NCI-H2081 treated with DMSO at 0.1 percent for 48 hours (cell line): ENCODE measurements at regions not wholly inside any gene's neighbourhood (a gene's known extent, or its start where the extent isn't known, plus 50 kb on each side); places are given as distances from the start of the nearest gene placed in this dataset.
"Not testable (repeated sequence)": the region's sequence is repeated elsewhere in the genome, so short reads cannot be mapped to it uniquely, and the experiment has no call there.

Source experiments
- DNase-seq: peaks from one replicate; lab custom pipeline; 2025; lab: John Stamatoyannopoulos, UW

DNA sequence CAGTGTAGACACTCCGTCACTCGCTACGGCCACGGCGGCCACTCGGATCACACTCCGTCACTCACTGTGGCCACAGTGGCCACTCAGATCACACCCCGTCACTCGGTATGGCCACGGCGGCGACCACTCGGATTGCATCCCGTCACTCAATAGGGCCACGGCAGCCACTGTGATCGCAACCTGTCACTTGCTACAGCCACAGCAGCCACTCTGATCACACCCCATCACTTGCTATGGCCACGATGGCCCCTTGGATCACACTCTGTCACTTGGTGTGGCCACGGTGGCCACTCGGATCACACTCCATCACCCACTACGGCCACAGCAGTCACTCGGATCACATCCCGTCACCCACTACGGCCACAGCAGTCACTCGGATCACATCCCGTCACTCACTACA lies 175.3 kb downstream of the LAT start:
- not testable (repeated sequence) for DNase-seq

DNA sequence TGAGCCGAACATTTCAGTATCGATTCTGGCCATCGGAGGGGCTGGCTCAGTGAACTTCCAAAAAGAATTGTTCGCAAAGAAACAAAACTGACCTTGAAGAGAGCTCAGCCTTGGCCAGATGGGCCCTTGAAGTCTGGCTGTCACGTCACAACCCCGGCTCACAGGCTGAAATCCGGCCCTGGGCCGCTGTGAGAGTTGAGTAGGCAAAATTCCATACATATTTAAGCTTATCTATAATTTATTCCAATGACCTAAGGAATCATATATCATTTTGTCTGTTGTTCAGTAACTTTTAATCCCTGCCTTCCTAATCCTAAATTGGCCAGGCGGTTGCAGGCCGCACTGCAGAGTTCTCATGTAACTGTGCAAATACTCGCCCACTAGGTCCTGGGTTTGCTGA lies 174.8 kb downstream of the LAT start:
- not testable (repeated sequence) for DNase-seq

DNA sequence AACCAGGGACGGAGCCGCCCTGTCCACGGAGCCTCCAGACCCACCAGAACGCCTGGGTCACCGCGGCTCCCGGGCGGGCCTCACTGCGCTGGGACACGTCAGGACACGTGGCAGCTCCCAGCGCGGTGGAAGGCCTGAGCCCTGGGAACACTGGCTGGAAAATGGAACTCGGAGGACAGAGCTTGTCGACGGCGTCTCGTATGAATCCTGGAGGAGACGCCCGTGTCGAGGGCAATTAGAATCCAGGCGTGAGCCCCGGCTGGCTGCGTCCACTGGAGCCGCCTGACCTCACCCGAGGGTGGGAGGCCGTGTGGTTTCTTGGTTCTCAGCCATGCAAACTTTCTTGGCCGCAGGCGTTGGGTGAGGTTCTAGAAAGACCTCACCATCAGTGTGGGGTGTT lies 173.9 kb downstream of the LAT start:
- DNase-seq = no peak

DNA sequence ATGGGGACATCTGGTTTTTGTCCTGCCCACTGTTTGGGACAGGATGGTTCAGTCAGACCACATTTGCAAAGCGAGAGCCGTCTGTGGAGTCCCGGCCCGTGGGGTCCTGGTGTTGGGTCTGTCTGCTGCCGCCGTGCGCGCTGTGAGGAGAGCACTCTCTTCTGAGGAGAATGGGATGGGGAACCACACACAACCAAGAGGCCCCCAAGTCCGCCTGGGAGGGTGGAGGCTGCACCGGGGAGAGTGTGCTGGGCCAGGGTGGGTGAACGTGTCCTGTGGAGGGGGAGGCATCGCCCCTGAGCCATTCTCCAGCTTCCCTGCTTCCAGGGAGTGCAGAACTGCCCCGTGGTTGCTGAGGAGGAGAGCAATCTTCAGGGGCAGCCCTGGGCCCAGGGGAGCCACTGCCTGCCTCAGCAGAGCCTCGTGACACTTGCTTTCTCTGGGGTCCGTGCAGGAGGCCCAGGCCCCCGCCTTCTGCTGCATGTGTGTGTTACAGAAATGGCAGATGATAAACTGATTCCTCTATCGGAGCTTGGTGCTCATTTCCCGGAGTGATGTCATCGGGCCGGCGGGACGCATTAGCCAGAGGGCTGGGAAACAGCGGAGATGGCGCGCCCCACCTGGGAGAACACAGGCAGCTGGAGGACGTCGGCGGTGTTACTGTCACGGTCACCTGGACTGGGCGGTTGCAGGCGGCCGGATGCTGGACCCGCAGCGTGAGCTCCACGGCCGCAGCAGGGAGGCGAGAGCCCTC lies 173.4 kb downstream of the LAT start:
- DNase-seq = not testable (repeated sequence)

DNA sequence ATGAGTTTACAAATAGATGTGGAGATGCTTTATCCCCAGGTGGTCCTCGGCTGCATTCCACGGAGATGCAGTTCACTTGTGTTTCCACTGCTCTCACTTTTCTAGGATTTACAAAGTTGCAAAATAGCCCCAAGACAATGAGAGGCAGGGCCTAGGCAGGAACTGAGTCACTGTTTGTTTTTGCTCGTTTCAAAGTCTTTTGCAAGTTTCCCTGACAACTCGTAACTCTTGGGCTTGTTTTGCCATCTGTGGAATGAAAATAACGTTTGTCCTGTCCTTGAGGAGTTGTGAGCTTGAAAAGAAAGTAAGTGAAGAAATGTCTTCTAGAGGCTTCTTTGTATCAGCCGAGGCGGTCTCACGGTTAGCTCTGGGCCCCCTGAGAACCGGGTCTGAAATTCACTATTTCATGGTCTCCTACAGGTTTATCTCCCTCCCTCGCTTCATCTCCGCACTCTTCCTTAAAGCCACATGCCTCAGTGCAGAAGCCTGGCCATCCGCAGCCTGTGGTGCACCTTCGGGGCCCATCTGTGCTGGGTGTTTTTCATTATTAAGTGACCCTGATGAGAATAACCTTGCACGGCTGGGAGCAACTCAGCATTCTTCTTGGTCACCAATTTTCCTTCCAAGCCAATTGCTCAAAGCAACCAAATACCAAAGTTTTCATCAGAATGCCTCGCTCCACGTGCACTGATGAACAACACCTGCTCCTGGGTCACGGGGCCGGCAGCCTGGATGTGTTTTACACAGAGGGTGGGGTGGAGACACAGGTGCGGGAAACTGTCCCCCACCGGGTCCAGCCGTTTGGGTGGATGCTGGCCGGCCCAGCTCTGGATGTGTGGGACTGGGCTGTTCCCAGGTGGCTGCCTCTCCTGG lies 172.4 kb downstream of the LAT start:
- DNase-seq = not testable (repeated sequence)

DNA sequence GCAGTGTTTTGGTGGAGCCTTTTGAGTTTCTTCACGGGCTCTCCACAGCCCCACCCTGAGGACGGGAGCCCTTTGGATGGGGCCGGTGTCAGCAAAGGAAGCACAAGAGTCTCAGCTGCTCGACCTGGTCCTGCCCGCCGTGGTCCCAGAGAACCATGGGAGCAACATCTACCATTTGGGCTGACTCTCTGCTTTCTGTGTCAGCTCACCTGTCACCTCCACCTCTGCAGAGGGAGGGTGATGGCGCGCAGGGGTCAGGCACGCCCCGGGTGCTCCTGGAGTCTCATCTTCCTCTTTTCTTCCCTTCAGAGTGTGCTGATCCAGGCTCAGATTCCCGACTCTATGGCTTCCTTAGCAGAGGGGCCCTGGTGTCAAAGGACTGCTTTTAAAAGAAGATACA lies 171.7 kb downstream of the LAT start:
- DNase-seq = no peak

DNA sequence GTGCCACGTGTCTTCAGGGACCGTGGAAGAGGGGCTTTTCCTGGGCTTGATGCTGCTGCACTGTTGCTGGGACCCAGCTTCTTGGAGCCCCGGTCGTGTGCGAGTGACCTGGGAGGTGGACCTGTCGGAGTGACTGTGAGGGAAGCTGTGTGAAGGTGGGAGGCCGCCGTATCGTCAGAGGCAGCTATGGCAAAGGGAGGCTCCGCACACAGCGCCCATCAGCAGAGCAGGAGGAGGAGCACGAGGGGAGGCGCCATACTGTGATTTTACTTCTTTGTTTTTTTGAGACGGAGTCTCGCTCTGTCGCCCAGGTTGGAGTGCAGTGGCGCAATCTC lies 171.0 kb downstream of the LAT start:
- DNase-seq = not testable (repeated sequence)

DNA sequence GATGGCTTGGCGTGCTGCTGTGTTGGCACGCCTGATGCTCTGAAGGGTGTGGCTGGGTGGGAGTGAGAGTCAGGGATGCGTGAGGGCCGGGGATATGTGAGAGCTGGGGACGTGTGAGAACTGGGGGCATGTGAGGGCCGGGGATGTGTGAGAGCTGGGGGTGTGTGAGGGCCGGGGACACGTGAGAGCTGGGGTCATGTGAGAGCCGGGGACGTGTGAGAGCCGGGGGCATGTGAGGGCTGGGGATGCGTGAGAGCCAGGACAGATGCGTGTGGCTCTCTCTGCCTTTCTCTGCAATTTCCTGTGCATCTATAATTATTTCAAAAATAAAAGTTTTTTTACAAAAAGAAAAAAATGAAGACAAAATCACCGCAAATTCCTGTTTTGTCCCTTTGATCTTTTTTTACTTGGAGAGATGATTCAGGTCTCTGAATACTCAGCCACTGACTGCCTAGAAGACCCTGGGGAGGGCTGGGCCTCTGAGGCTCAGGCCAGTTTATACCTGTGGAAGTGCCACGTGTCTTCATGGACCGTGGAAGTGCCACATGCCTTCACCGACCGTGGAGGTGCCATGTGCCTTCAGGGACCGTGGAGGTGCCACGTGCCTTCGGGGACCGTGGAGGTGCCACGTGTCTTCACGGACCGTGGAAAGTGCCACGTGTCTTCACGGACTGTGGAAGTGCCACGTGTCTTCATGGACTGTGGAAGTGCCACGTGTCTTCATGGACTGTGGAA lies 170.4 kb downstream of the LAT start:
- not testable (repeated sequence) for DNase-seq

DNA sequence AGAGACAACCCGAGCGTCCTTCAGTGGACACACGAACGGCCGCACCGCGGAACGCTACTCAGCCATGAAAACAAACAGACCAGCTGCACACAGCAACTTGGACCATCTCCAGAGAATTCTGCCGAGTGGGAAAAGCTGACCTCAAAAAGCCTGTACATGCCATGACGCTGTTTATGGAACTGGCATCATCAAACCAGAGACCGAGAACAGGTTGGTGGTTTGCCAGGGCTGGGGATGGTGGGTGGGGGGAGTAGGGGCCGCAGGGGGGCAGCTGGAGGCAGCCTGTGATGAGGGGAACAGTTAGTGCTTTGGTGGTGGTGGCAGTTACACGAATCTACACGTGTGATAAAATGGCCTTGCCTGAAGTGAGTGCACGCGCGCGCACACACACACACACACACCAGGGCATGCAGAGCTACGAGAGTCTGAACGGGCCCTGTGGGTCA lies 169.8 kb downstream of the LAT start:
- no peak for DNase-seq

DNA sequence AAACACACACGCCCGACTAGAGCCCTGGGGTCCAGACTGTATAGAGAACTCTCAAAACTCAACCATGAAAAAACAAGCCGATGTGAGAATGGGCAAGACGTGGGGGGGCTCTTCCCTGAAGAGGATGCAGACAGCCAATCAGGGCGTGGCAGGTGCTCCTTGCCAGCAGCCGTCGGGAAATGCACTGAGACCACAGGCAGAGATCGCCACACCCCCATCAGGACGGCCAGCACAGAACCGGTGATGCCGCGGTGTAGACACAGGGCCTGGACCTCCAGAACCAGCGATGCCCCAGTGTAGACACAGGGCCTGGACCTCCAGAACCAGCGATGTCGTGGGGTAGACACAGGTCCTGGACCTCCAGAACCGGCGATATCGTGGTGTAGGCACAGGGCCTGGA lies 169.2 kb downstream of the LAT start:
- DNase-seq = no peak

DNA sequence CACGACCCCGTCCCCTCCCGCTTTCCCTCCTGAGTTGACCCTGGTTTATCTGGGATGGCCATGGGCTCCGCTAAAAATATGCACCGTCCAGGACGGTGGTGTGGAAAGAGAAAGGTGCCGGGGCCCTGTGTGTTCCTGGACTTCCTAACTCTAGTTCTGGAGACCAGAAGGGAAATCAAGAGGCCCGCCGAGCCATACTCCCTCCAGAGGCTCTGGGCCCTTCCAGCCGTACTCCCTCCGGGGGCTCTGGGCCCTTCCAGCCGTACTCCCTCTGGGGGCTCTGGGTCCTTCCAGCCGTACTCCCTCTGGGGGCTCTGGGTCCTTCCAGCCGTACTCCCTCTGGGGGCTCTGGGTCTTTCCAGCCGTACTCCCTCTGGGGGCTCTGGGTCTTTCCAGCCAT lies 168.5 kb downstream of the LAT start:
- DNase-seq = not testable (repeated sequence)

DNA sequence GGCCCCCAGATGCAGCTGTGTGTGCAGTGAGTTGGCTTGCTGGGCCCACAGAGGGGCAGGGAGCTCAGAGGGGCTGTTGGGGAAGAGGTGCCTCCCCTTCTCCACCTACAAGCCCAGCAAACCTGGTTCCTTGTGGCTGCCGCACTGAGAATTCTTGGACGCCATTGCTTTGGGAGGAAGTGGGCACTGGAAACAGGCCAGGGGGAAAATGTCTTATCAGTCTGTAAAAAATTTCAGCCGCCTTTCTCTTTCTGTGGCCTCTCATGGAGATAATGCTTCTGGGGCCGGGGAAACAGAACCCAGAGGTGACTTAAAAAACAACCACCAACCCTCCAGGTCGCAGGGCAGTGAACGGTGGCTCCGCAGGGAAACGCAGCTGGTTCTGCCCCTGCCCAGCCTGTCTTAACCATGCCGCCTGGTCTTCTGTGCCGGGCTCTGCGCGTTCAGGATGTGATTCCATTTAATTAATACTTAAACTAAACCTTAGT lies 167.7 kb downstream of the LAT start:
- DNase-seq = not testable (repeated sequence)

DNA sequence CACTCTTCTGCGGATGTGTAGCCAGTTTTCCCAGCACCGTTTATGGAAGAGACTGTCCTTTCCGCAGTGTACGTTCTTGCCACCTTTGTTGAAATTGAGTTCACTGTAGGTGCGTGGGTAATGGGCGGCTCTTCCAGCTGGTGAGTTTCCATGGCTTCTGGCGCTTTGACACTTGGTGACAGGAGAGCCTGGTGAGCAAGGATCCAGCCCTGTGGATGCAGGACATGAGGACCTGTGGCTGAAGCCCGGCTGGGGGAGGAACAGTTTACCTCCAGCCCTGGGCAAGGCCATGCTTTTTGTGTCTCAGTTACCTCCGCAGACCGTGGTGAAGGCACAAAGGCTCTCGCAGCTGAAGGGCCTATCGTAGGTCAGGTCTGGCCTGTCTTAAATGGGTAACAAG lies 166.5 kb downstream of the LAT start:
- DNase-seq = no peak

DNA sequence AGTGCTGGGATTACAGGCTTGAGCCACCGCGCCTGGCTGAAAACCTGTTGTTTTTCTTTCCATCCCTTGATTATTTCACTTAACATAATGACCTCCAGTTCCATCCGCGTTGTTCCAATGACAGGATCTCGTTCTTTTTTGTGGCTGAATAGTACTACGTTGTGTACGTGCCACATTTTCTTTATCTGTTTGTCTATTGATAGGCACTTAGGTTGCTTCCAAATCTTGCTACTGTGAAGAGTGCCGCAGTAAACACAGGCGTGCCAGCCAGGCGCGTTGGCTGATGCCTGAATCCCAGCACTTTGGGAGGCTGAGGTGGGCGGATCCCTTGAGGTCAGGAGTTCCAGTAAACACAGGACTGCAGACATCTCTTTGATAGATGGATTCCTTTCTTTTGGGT lies 165.1 kb downstream of the LAT start:
- not testable (repeated sequence) for DNase-seq

DNA sequence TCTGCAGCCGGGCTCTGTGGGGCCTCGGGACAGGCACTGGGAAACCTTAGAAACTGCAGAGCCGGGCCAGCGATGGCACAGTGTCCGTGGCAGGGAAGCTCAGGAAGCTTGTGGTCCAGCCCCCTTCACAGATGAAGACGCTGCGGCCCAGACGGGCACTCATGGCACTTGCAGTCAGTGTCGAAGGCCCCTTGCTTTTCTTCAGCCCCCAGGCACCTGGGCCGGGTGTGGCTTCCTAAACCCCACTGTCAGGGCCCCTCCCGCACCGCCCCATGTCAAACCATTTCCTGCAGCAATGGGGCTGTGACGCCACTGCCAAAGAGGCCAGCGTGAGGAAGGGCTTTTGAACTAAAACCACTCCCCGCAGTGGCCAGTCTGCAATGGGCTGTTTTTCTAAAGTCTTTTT lies 164.0 kb downstream of the LAT start:
- no peak for DNase-seq

DNA sequence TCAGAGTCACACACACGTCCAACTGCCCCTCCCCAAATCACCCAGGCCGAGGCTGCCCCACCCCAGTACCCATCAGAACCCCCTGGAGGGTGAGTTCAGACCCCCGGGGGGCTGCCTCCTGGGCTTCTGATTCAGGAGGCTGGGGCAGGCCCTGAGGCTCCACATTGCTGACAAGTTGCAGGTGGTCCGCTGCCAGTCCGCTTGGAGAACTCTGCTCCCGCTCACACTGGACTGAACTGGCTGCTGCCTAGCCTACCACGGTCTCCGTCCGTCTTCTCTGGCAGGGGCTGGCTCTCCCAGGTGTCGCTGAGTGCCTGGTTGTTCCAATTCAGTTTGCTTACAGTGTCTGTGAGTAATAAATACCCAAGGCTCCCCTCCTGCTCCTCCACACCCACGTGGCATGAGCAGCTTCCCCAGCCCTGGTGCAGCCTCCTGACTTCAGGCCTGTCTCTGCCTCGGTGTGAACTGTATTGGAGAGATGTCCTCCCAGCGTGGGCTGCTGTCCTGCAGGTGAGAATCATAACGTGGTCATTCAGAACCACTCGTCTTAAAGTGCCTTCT lies 163.4 kb downstream of the LAT start:
- DNase-seq = no peak

DNA sequence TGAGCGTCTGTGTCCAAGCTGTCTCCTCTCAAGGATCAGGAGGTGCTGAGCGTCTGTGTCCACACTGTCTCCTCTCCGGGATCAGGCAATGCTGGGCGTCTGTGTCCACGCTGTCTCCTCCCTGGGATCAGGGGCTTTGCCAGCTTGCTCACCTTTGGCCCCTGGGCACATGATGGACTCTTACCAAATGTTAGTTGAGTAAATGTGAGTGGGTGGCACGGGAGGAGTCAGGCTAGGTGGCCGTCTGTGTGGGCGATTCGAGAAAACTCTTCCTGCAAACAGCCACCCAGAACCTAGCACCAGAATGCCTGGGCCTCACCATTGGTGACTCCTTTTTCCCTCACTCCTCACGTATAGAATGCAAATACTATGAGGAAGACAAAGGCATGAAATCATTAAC lies 162.9 kb downstream of the LAT start:
- DNase-seq = not testable (repeated sequence)

DNA sequence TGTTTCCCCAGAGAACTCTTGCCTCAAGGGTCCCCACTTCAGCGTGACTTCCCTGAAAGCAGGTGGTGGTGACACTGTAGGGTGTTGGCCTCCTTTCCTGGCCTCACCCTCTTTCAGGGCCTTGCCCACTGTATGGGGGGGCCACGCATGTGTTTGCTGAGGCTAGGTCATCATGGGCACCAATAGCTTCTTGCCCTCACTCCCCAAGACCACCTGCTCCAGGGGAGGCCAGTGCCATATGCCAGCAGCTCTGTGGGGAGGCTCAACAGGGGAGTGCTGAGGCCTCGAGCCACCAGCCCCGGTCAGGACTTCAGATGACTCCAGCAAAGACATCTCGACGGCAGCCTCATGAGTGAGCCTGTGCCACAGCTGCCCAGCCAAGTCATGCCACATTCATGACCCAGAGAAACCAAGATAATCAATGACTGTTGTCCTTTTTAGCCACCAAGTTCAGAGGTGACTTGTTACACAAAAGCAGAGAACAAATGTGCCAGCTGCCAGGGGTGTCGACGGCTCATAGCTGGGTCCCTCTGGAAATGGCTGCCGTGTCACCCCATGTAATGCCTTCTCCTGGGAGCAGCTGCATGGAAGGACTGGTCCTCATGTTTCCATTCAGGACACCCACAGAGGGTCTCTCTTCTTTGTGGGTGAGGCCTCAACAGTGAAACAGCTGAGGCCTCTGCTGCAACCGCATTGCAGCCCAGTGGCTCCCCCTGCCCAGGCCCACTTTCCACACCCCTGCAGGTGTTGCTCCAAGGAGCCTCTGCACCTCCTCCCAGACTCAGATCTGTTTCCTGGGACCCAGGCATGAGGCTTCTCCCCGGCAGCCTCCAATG lies 162.2 kb downstream of the LAT start:
- not testable (repeated sequence) for DNase-seq

DNA sequence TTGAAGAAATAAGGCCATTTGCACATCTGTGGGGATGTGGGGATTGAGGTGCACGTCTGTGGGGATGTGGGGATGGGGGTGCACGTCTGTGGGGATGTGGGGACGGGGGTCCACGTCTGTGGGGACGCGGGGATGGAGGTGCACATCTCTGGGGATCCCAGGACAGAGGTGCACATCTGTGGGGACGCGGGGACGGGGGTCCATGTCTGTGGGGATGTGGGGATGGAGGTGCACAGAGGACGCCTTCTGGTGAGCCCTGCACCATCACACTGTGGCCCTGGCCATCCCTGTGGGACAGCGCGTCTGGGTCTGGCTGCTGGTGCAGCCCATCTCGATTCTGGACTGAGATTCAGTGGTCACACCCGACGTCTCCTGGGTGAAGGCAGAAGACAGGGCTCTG lies 161.4 kb downstream of the LAT start:
- DNase-seq = no peak

DNA sequence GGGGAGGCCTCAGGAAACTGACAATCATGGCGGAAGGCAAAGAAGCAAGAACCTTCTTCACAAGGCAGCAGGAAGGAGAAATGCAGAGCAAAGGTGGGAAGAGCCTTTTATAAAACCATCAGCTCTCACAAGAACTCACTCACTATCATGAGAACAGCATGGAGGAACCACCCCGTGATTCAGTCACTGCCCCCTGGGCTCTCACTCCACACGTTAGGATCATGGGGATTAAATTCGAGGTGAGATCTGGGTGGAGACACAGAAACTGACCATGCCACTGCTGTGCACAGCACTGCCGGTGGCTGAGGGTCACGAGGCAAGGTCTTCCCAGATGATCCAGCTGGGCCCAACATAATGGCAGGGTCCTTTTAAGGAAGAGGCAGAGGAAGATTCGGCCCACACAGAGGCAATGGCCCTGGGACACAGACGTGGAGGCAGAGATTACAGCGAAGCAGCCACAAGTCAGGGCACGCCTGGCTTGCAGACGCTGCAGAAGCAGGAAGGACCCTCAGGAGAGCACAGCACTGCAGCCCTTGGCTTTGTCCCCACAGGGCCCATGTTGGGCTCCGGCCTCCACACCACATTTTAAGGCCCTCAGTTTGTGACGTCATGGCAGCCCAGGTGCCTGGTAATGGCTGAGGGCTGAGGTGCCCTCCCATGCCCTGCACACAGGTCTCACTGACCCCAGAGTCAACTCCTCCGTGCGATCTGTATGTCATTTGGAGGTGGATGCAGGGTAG lies 160.8 kb downstream of the LAT start:
- DNase-seq = not testable (repeated sequence)
